Endothelial cell of umbilical vein (primary cell): ENCODE measurements at regions not wholly inside any gene's neighbourhood (a gene's known extent, or its start where the extent isn't known, plus 50 kb on each side); places are given as distances from the start of the nearest gene placed in this dataset.

Experiments
- BruUV-seq: library from RNA; stranded (reverse); fragments of 400-500 nt; replicated peaks from 2 replicates; lab custom pipeline; 2021; lab: Mats Ljungman, UMichigan
- CTCF ChIA-PET: fragments of 300-600, 350-600 bp; sonication (Branson Sonifier 250); formaldehyde crosslinking; loops from one replicate; lab custom pipeline; 2021; ENCODE audit warnings: antibody characterized with exemption, inconsistent platforms; lab: Charles Lee
- POLR2A ChIA-PET: fragments of 300-600, 350-600 bp; sonication (Branson Sonifier 250); formaldehyde crosslinking; loops from one replicate; lab custom pipeline; 2021; ENCODE audit warnings: antibody characterized with exemption, inconsistent platforms; lab: Charles Lee
- DNase-seq: peaks from one replicate; pipeline ENCODE4 v3.0.0-alpha.2; 2011; ENCODE audit warnings: low read depth, low spot score
- FAIRE-seq: peaks from 2 replicates; lab custom pipeline; 2011; peaks lifted over from hg19 to GRCh38; lab: Jason Lieb, UNC
- H2AFZ ChIP-seq: 2 replicates; pipeline ENCODE4 v1.6.0; 2012; ENCODE audit warnings: low read depth, low read length, control low read depth, inconsistent platforms
- H3K27ac ChIP-seq: 2 replicates; pipeline ENCODE4 v1.5.1; 2011; ENCODE audit warnings: low read depth, mild to moderate bottlenecking, control low read depth, low read length, moderate library complexity; ENCODE audit not compliant: insufficient read depth
- H3K27me3 ChIP-seq, 2 experiments: 2 replicates each; pipeline versions ENCODE4 v1.6.0 to v1.6.1; 2011; ENCODE audit warnings: low read length in 2 of 2, mixed read lengths in 1 of 2; ENCODE audit not compliant: control insufficient read depth in 2 of 2, insufficient read depth in 2 of 2
- H3K36me3 ChIP-seq, 2 experiments: 2 replicates in 1 of 2; 3 replicates in 1 of 2; pipeline ENCODE4 v1.5.1; 2011; ENCODE audit warnings: low read length in 2 of 2, mild to moderate bottlenecking in 1 of 2, moderate library complexity in 1 of 2; ENCODE audit not compliant: control insufficient read depth in 2 of 2, insufficient read depth in 2 of 2; ENCODE audit errors: extremely low read depth in 1 of 2
- H3K4me1 ChIP-seq: 3 replicates; pipeline ENCODE4 v1.5.1; 2011; ENCODE audit warnings: mild to moderate bottlenecking, low read length; ENCODE audit not compliant: control insufficient read depth, insufficient read depth; ENCODE audit errors: extremely low read depth
- H3K4me2 ChIP-seq: 2 replicates; pipeline ENCODE4 v1.6.1; 2011; ENCODE audit warnings: low read length, control low read depth, mixed read lengths; ENCODE audit not compliant: insufficient read depth
- H3K4me3 ChIP-seq, 3 experiments: fragments of 200-600 bp in 1 of 3; sonication (generic), shearing (Covaris generic) in 1 of 3; replicated peaks in 1 of 3; 2 replicates each; pipeline ENCODE4 v1.5.1; 2011 to 2016; ENCODE audit warnings: control low read depth in 3 of 3, low read length in 3 of 3, mild to moderate bottlenecking in 2 of 3, inconsistent platforms in 1 of 3, low read depth in 1 of 3, moderate library complexity in 1 of 3; ENCODE audit not compliant: insufficient read depth in 1 of 3
- H3K79me2 ChIP-seq: 2 replicates; pipeline ENCODE4 v1.6.0; 2012; ENCODE audit warnings: low read length, inconsistent platforms; ENCODE audit not compliant: control insufficient read depth, insufficient read depth
- H3K9ac ChIP-seq: replicated peaks from 2 replicates; pipeline ENCODE3; 2011; ENCODE audit warnings: low read length, control low read depth; ENCODE audit not compliant: insufficient read depth; ENCODE audit errors: extremely low read depth
- H3K9me1 ChIP-seq: replicated peaks from 3 replicates; pipeline ENCODE4 v1.6.0; 2011; ENCODE audit warnings: mild to moderate bottlenecking, low read length; ENCODE audit not compliant: control insufficient read depth, insufficient read depth; ENCODE audit errors: extremely low read depth
- H3K9me3 ChIP-seq: replicated peaks from 2 replicates; pipeline ENCODE4 v1.5.1; 2012; ENCODE audit warnings: low read length, inconsistent platforms; ENCODE audit not compliant: control insufficient read depth, insufficient read depth
- H4K20me1 ChIP-seq: replicated peaks from 2 replicates; pipeline ENCODE3; 2011; ENCODE audit warnings: mild to moderate bottlenecking, low read length; ENCODE audit not compliant: control insufficient read depth, insufficient read depth; ENCODE audit errors: extremely low read depth
- EZH2 ChIP-seq: IDR thresholded peaks from 2 replicates; pipeline ENCODE4 v1.6.1; 2012; ENCODE audit warnings: borderline replicate concordance, low read depth, mild to moderate bottlenecking, moderate library complexity, low read length, inconsistent platforms; ENCODE audit not compliant: severe bottlenecking
- FOS ChIP-seq: IDR thresholded peaks from 2 replicates; pipeline ENCODE4 v1.6.1; 2011; ENCODE audit warnings: mild to moderate bottlenecking, low read length, moderate library complexity, borderline replicate concordance; ENCODE audit not compliant: insufficient read depth
- MYC ChIP-seq: IDR thresholded peaks from one replicate; pipeline ENCODE4 v1.6.1; 2011; ENCODE audit warnings: mild to moderate bottlenecking, low read depth, low read length
- POLR2A ChIP-seq: IDR thresholded peaks from 2 replicates; pipeline ENCODE4 v1.6.1; 2012; ENCODE audit warnings: low read depth, mild to moderate bottlenecking, control low read depth, low read length
- dilution Hi-C: fragments of 300-500 bp; cut with MboI; formaldehyde crosslinking; loops from one replicate; pipeline ENCODE4 v1.15.0; 2019; ENCODE audit warnings: low sequenced_read_pairs; ENCODE audit not compliant: extremely low pct_ligation_motif_present
- intact Hi-C: fragments of 100-400 bp; cut with micrococcal nuclease; formaldehyde crosslinking; loops from one replicate; pipeline ENCODE4 v1.10.0; 2022
- TF ChIP-seq, protein P1 (sequence below): IDR thresholded peaks from 2 replicates; pipeline ENCODE4 v1.6.1; 2011; ENCODE audit not compliant: insufficient read depth, insufficient read length
- TF ChIP-seq, protein P2 (sequence below), 2 donors: IDR thresholded peaks; 1 replicate in 1 of 2; 2 replicates in 1 of 2; pipeline ENCODE4 v1.5.1; 2011; ENCODE audit warnings: low read length in 2 of 2, mild to moderate bottlenecking in 2 of 2, moderate library complexity in 2 of 2, control low read depth in 1 of 2, inconsistent platforms in 1 of 2, low read depth in 1 of 2; ENCODE audit not compliant: insufficient read depth in 1 of 2; ENCODE audit errors: extremely low read depth in 1 of 2

DNA sequence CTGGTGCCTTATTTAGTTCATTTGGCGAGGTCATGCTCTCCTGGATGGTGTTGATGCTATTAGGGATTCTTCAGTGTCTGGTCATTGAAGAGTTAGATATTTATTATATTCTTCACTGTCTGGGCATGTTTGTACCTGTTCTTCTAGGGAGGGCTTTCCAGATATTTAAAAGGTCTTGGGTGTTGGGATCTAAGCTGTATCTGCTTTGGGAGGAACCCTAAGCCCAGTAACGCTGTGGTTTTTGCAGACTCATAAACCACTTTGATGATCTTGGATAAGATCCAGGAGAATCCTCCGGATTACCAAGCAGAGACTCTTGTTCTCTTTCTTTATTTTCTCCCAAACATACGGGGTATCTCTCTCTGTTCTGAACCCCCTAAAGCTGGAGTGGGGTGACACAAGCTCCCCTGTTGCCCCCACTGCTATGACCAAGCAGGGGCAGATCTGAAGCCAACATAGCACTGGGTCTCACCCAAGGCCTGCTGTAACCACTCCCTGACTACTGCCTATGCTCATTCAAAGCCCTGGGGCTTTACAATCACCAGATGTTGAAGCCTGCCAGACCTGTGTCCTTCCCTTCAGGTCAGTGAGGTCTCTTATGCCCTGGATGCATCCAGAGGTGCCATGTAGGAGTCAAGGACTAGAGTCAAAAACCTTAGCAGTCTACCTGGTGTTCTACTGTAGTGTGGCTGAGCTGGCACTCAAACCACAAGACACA, 187.6 kb downstream of the GUCY2F start:
- no peak overlapping the region for H3K27ac ChIP-seq
- FAIRE-seq (no peak), DNase-seq (no peak)
- TF ChIP-seq FOS (no peak), POLR2A (no peak), MYC (no peak), EZH2 (no peak)
- TF ChIP-seq, protein P1, sequence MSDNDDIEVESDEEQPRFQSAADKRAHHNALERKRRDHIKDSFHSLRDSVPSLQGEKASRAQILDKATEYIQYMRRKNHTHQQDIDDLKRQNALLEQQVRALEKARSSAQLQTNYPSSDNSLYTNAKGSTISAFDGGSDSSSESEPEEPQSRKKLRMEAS, result no peak
- TF ChIP-seq, protein P2, sequence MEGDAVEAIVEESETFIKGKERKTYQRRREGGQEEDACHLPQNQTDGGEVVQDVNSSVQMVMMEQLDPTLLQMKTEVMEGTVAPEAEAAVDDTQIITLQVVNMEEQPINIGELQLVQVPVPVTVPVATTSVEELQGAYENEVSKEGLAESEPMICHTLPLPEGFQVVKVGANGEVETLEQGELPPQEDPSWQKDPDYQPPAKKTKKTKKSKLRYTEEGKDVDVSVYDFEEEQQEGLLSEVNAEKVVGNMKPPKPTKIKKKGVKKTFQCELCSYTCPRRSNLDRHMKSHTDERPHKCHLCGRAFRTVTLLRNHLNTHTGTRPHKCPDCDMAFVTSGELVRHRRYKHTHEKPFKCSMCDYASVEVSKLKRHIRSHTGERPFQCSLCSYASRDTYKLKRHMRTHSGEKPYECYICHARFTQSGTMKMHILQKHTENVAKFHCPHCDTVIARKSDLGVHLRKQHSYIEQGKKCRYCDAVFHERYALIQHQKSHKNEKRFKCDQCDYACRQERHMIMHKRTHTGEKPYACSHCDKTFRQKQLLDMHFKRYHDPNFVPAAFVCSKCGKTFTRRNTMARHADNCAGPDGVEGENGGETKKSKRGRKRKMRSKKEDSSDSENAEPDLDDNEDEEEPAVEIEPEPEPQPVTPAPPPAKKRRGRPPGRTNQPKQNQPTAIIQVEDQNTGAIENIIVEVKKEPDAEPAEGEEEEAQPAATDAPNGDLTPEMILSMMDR (IDR thresholded peaks at IDR 0.05; ENCODE audit: extremely low read depth in 1 of 2, insufficient read depth in 1 of 2, low read depth in 1 of 2, low read length in 2 of 2), result no peak
- no peaks in the 10 kb centered on the region for H3K36me3 ChIP-seq
- no peak overlapping the region for H3K9ac ChIP-seq
- H3K9me3 ChIP-seq, result no peaks in the 10 kb centered on the region
- H3K79me2 ChIP-seq, result no peaks in the 10 kb centered on the region
- H3K4me2 ChIP-seq, result no peak overlapping the region
- no TSS peak for BruUV-seq
- POLR2A ChIA-PET, result no interaction called here
- no peak overlapping the region for H2AFZ ChIP-seq
- dilution Hi-C loops (no loop called here), intact Hi-C loops (no loop called here)
- H4K20me1 ChIP-seq, result no peaks in the 10 kb centered on the region
- H3K4me1 ChIP-seq, result no peaks in the 10 kb centered on the region
- H3K4me3 ChIP-seq, result no peak overlapping the region
- no peaks in the 10 kb centered on the region for H3K9me1 ChIP-seq
- H3K27me3 ChIP-seq, result peaks cover 0 to 3% of the 10 kb centered on the region in 2 experiments
- CTCF ChIA-PET, result no interaction called here
